ENCODE measurements at regions not wholly inside any gene's neighbourhood (a gene's known extent, or its start where the extent isn't known, plus 50 kb on each side); places are given as distances from the start of the nearest gene placed in this dataset.

DNA sequence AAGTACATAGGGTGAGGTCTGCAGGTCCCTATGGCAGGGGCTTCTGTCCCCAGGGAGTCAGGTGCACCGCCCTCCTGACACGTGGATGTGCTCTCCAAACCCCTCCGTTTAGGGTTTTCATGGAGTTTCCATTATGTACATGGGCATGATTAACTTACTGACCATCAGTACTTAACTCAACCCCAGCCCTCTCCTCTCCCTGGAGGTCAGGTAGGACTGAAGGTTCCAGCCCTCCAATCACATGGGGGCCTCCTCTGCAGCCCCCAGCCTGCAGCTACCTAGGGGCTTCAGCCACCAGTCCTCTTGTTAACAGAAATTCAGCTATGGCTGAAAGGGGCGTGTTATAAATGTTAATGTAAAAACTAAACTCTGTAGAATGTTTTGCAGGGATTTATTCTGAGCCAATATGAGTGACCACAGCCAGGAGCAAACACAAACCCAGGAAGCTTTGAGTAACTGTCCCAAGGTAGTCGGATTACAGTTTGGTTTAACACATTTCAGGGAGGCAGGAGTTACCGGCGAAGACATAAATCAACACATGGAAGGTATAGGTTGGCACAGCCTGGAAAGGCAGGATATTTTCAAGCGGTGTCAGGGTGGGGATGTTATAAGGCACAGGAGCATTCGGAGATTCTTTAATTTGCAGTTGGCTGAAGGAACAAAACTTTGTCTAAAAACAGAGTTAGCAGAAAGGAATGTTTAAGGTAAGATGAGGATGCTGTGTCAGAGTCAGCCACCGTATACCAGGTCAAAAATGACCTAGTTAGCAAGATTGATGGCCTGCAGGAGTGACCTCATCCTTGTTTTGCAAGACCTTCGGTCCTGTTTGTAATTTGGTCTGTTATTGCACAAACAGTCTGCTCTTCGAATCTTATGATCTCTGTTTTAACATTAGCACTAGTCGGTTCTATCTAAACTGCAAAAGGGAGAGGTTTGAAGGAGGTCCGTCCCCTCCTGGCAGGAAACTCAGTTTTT, 75.2 kb downstream of the TNFAIP2 start:
- no peak for DNase-seq
- TF ChIP-seq POLR2A (IDR thresholded peaks at IDR 0.05; ENCODE audit: low read length) (no peak), GATA1 (IDR thresholded peaks at IDR 0.05; ENCODE audit: low read depth, low read length) (no peak)

DNA sequence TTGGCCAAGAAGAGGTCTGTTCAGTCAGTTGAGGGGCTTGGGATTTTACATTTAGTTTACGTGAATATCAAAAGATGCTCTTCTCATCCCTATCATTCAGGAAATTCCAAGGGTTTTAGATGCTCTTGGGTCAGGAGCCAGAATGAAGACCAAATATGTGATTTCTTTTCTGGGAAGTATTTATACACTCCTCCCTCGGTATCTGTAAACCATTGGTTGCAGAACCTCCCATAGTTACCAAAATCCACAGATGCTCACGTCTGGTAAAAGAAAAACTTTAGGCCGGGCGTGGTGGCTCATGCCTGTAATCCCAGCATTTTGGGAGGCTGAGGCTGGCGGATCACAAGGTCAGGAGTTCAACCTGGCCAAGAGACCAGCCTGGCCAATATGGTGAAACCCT, 75.9 kb downstream of the TNFAIP2 start:
- TF ChIP-seq GATA1 (IDR thresholded peaks at IDR 0.05; ENCODE audit: low read depth, low read length) (no peak), POLR2A (IDR thresholded peaks at IDR 0.05; ENCODE audit: low read length) (no peak)
- no peak for DNase-seq

DNA sequence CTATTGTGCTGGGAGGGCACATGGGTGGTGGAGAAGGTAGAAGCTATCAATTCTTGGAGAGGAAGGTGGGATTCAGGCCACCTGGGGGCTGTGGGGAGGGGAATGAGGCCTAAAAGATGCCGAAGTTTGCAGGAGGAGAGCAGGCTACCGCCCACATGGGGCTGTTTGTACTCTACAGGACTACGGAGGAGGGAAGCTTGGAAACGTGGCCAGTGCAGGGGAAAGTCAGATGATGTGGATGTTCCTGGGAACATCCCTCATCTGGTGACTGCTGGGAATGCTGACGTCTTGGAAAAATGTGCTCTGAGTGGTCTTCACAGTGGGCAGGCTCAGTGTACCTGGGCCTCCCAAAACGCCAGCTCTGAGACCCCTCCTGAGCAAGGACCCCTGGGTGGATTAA, 78.5 kb downstream of the TNFAIP2 start:
- no peak for DNase-seq
- TF ChIP-seq GATA1 (IDR thresholded peaks at IDR 0.05; ENCODE audit: low read depth, low read length) (no peak), POLR2A (IDR thresholded peaks at IDR 0.05; ENCODE audit: low read length) (no peak)

DNA sequence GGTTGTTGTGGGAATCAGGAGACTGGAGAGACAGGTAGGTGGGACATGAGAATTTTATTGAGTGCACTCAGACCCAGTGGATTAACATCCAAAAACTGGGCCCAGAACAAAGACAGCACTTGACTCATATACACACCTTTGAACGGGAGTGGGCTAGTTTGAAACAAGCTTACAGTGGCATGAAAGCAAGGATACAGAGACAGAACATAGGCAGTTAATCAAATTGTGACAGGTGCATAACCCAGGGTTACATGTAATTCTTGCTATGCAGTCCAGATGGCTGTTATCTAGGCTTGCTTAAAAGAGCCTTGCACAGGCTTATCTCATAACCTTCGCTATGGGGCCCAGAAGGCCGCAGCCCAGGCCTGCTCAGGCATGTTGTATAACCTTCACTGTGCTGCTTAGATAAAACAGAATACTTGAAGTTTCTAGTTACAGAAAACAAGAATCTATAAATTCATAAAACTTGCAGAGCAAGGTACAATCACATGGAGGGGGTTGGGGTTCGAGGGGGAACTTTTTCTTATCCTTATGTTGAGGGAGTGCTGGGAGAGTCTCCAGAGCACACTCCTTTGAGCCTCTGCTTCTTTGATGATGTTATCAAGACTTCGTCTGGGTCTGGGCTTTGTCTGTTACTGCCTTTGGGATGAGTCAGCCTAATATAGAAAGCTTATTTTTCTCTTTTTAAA, 81.7 kb downstream of the TNFAIP2 start:
- TF ChIP-seq GATA1 (IDR thresholded peaks at IDR 0.05; ENCODE audit: low read depth, low read length) (no peak), POLR2A (IDR thresholded peaks at IDR 0.05; ENCODE audit: low read length) (no peak)
- DNase-seq, result peak; percentile 50 to 64

DNA sequence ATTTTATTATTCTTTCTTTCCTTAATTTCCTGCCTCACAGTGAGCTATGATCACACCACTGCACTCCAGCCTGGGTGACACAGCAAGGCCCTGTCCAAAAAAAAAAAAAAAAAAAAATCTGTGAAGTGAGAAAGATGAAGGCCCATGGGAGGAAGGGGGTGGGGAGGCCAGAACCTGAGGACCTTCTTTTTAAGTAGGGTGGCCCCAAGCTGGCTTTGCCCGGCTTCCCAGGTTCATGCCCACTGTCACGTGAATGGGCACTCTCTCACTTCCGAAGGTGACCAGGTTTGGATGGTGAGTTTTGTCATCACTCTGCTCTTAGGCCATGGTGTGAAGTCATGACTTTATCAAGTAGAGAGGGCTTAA, 82.3 kb downstream of the TNFAIP2 start:
- DNase-seq, result no peak
- no peak for TF ChIP-seq GATA1 (IDR thresholded peaks at IDR 0.05; ENCODE audit: low read depth, low read length)

DNA sequence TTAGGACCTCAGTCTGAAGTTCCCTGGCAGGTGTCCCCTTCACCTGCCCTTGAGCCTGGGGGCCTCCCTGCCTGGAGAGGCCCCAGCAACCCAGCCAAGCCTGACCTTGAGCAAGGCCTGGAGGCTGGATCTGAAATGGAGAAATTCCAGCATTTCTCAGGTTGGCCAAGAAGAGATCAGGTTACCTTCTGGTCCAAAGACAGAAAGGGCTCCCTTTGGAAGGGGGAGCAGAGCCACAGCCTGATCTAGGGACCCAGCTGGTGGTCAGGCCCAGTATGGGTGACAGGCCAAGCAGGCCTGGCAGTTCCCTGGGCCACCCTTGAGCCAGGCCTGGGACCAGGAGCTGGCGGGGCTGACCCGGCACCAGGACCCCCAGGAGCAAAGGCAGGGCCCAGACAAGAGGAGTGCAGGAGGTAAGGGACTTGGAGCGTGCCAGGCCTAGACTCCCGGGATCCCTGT, 82.8 kb downstream of the TNFAIP2 start:
- TF ChIP-seq GATA1 (IDR thresholded peaks at IDR 0.05; ENCODE audit: low read depth, low read length) (no peak), POLR2A (IDR thresholded peaks at IDR 0.05; ENCODE audit: low read length) (no peak)
- no peak for DNase-seq

- no peak for DNase-seq
- TF ChIP-seq POLR2A (IDR thresholded peaks at IDR 0.05; ENCODE audit: low read length), result no peak
- TF ChIP-seq GATA1 (IDR thresholded peaks at IDR 0.05; ENCODE audit: low read depth, low read length), result no peak
These were observed 83.7 kb downstream of the TNFAIP2 start for GRCh38 chr14:103206836-103207387.

DNA sequence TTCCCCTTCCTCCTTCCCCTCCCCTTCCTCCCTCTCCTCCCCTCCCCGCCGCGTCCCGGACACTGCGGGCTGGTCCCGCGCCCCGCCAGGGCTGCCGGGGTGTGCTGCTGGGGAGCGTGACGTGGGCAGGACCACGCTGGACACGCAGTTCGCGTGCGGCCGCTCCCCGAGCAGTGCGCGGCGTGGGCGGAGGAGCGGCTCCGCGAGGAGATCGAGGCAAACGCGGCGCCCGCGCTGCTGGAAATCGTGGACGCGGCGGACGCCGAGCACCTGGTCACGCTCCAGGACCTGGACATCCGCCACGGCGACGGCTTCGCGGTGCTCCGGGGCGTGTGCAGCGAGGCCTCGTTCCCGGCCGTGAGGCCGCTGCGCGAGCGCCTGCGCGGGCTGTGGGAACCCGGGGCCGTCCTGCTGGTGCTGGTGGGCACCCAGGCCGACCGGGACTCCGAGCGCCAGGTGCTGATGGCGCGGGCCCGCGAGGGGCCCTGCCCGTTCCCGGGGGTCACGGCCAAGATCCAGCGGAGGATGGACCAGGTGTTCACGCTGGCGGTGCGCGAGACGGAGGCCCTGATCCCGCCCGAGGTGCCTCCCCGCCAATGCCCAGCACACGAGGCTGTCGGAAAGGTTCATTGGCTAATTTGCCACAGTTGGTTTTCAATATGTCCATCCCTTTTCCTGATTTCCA, 84.3 kb downstream of the TNFAIP2 start:
- no peak for TF ChIP-seq POLR2A (IDR thresholded peaks at IDR 0.05; ENCODE audit: low read length)
- TF ChIP-seq GATA1 (IDR thresholded peaks at IDR 0.05; ENCODE audit: low read depth, low read length), result no peak
- DNase-seq, result no peak

- DNase-seq, result no peak
- TF ChIP-seq GATA1 (IDR thresholded peaks at IDR 0.05; ENCODE audit: low read depth, low read length), result no peak
- no peak for TF ChIP-seq POLR2A (IDR thresholded peaks at IDR 0.05; ENCODE audit: low read length)
These were observed 85.8 kb downstream of the TNFAIP2 start for GRCh38 chr14:103209054-103209453.

GRCh38 chr14:103209506-103209905, 86.2 kb downstream of the TNFAIP2 start:
- no peak for TF ChIP-seq GATA1 (IDR thresholded peaks at IDR 0.05; ENCODE audit: low read depth, low read length)
- TF ChIP-seq POLR2A (IDR thresholded peaks at IDR 0.05; ENCODE audit: low read length), result no peak
- DNase-seq, result no peak

- TF ChIP-seq POLR2A (IDR thresholded peaks at IDR 0.05; ENCODE audit: low read length) (no peak), GATA1 (IDR thresholded peaks at IDR 0.05; ENCODE audit: low read depth, low read length) (no peak)
- no peak for DNase-seq
These were observed 90.1 kb downstream of the TNFAIP2 start for GRCh38 chr14:103213331-103213730.

GRCh38 chr14:103214461-103214958, 91.2 kb downstream of the TNFAIP2 start:
- DNase-seq, result no peak
- TF ChIP-seq GATA1 (IDR thresholded peaks at IDR 0.05; ENCODE audit: low read depth, low read length), result no peak
- no peak for TF ChIP-seq POLR2A (IDR thresholded peaks at IDR 0.05; ENCODE audit: low read length)

DNA sequence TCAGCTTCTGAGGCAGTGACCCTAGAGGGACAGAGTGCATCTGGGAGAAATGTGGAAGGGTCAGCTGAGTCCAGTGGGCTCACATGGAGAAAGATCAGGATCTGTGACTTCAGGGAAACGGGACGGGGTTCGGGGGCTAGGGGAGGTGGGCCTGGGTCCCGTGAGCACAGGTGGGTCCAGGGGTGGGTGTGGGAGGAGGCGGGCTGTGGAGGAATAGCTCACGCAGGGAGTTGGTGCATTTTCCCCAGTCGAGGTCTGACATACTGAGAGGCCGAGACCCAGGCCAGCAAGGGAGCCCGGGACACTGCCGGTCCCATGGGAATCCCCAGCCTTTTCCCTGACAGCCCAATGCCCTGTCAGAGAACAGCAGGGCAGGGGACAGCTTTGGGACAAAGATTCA, 93.1 kb downstream of the TNFAIP2 start:
- no peak for DNase-seq
- TF ChIP-seq GATA1 (IDR thresholded peaks at IDR 0.05; ENCODE audit: low read depth, low read length), result no peak
- TF ChIP-seq POLR2A (IDR thresholded peaks at IDR 0.05; ENCODE audit: low read length), result no peak

DNA sequence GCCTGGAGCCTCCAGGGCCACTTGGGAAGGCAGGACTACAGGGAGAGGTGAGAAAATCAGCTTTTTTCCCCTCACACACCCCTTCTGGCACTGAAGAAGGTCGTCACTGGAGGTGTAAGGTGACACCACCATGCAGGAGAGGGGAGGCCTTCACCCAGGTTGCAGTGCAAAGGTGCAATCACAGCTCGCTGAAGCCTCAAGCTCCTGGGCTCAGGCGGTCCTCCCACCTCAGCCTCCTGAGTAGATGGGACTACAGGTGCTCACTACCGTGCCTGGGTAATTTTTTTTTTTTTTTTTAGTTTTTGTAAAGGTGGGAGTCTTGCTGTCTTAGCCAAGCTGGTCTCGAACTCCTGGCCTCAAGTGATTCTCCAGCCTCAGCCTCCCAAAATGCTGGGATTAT, 93.6 kb downstream of the TNFAIP2 start:
- TF ChIP-seq POLR2A (IDR thresholded peaks at IDR 0.05; ENCODE audit: low read length), result no peak
- TF ChIP-seq GATA1 (IDR thresholded peaks at IDR 0.05; ENCODE audit: low read depth, low read length), result no peak
- DNase-seq, result no peak

Data from erythroblast (primary cell).